Neural cell (in vitro differentiated cells): ENCODE measurements at regions not wholly inside any gene's neighbourhood (a gene's known extent, or its start where the extent isn't known, plus 50 kb on each side); places are given as distances from the start of the nearest gene placed in this dataset.

ENCODE experiments used
- CTCF ChIP-seq: fragments of 450-650 bp; IDR thresholded peaks from 2 replicates; pipeline ENCODE4 v1.5.1; 2014; ENCODE audit warnings: antibody characterized with exemption, mild to moderate bottlenecking, moderate library complexity; ENCODE audit not compliant: poor library complexity, severe bottlenecking
- REST ChIP-seq: IDR thresholded peaks from 2 replicates; pipeline ENCODE4 v1.6.1; 2012; ENCODE audit warnings: borderline replicate concordance

GRCh38 chr7:79612903-79613302 is 159.4 kb upstream of the MAGI2 start:
- no peak for TF ChIP-seq CTCF
- TF ChIP-seq REST, result no peak
